Adrenal gland (tissue), 9 donors: ENCODE measurements at regions not wholly inside any gene's neighbourhood (a gene's known extent, or its start where the extent isn't known, plus 50 kb on each side); places are given as distances from the start of the nearest gene placed in this dataset.

Experiments
- DNase-seq, 7 donors: peaks; one replicate each; pipeline ENCODE4 v3.0.0-alpha.2; 2019 to 2020
- H3K27ac ChIP-seq, 5 donors: fragments of 200-600 bp; sonication (generic) in 4 of 5; 1 replicate in 3 of 5; 2 replicates in 2 of 5; pipeline versions ENCODE4 v1.5.1 to v1.8.0; 2016 to 2020; ENCODE audit warnings: mild to moderate bottlenecking in 1 of 5
- H3K27me3 ChIP-seq: fragments of 200-600 bp; 2 replicates; pipeline ENCODE4 v1.8.0; 2021
- H3K36me3 ChIP-seq, 2 donors: fragments of 200-600 bp; replicated peaks in 1 of 2; 1 replicate in 1 of 2; 2 replicates in 1 of 2; pipeline versions ENCODE4 v1.5.1 to v1.8.0; 2018 to 2022
- H3K4me1 ChIP-seq, 2 donors: fragments of 200-600 bp; replicated peaks in 1 of 2; 1 replicate in 1 of 2; 2 replicates in 1 of 2; pipeline versions ENCODE4 v1.5.1 to v1.8.0; 2018 to 2021
- H3K4me3 ChIP-seq, 4 donors: fragments of 200-600 bp; sonication (generic) in 3 of 4; one replicate each; pipeline ENCODE4 v1.5.1; 2016 to 2018
- H3K9me3 ChIP-seq, 3 donors: fragments of 200-600 bp; sonication (generic) in 1 of 3; replicated peaks in 1 of 3; 1 replicate in 2 of 3; 2 replicates in 1 of 3; pipeline versions ENCODE4 v1.5.1 to v1.8.0; 2016 to 2021
- POLR2A ChIP-seq, 2 donors: fragments of 450-650 bp; IDR thresholded peaks; one replicate each; pipeline ENCODE4 v1.6.1; 2017; ENCODE audit warnings: antibody characterized with exemption in 2 of 2, mild to moderate bottlenecking in 2 of 2, moderate library complexity in 1 of 2
- whole genome bisulfite sequencing, 4 donors: extraction: QIAGEN DNeasy Blood & Tissue Kit in 2 of 4; methylation state at CpG; one replicate each; pipeline versions ENCODE4 v1.1.5 to v1.1.7; 2013 to 2017; 5-methylcytosine and 5-hydroxymethylcytosine counted together
- intact Hi-C, 2 donors: fragments of 100-400 bp; cut with DNase I; formaldehyde crosslinking; loops; one replicate each; pipeline versions ENCODE4 v1.14.1 to v1.15.0; 2022 to 2023
- TF ChIP-seq, protein P1 (sequence below), 6 experiments: fragments of 450-650 bp in 4 of 6; fragments of 200-600 bp in 2 of 6; sonication (generic) in 1 of 6; IDR thresholded peaks; 1 replicate in 5 of 6; 2 replicates in 1 of 6; pipeline versions ENCODE4 v1.5.1 to v1.8.0; 2016 to 2021; ENCODE audit warnings: antibody characterized with exemption in 6 of 6, mild to moderate bottlenecking in 2 of 6, moderate library complexity in 1 of 6
- donor health status: healthy with polysubstance abuse.
- donor health status: Bipolar disorder and iron deficiency.
- donor health status: DM: yes; HTN: yes; CAD: no.
- donor health status: DM: no; HTN: no; CAD: no.
- donor health status: DM: no; HTN: no; CAD: no.

DNA sequence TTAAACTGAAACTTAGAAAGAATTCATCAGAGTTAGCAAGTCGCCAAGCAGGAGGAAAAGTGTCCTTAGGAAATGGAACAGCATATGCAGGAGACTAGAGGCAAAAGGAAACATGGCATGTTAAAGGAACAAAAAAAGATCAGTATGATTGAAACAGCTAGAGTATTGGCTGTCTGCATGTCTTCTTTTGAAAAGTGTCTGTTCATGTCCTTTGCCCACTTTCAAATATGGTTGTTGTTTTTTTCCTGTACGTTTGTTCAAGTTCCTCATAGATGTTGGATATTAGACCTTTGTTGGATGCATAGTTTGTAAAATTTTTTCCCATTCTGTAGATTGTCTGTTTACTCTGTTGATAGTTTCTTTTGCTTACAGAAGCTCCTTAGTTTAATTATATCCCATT lies 161.6 kb downstream of the NR4A2 start:
- Histone ChIP-seq H3K27ac (no peak overlapping the region), H3K36me3 (no peaks in the 10 kb centered on the region), H3K4me1 (no peaks in the 10 kb centered on the region), H3K27me3 (no peaks in the 10 kb centered on the region), H3K9me3 (no peaks in the 10 kb centered on the region), H3K4me3 (no peak overlapping the region)
- 31 to 52% (median 46%) methylated on average over 2 of the region's 2 CpGs for WGBS, 4 donors
- no peak for DNase-seq
- intact Hi-C loops, result no loop called here
- TF ChIP-seq, protein P1, sequence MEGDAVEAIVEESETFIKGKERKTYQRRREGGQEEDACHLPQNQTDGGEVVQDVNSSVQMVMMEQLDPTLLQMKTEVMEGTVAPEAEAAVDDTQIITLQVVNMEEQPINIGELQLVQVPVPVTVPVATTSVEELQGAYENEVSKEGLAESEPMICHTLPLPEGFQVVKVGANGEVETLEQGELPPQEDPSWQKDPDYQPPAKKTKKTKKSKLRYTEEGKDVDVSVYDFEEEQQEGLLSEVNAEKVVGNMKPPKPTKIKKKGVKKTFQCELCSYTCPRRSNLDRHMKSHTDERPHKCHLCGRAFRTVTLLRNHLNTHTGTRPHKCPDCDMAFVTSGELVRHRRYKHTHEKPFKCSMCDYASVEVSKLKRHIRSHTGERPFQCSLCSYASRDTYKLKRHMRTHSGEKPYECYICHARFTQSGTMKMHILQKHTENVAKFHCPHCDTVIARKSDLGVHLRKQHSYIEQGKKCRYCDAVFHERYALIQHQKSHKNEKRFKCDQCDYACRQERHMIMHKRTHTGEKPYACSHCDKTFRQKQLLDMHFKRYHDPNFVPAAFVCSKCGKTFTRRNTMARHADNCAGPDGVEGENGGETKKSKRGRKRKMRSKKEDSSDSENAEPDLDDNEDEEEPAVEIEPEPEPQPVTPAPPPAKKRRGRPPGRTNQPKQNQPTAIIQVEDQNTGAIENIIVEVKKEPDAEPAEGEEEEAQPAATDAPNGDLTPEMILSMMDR (IDR thresholded peaks at IDR 0.05), result no peak
- no peak for TF ChIP-seq POLR2A (IDR thresholded peaks at IDR 0.05)

DNA sequence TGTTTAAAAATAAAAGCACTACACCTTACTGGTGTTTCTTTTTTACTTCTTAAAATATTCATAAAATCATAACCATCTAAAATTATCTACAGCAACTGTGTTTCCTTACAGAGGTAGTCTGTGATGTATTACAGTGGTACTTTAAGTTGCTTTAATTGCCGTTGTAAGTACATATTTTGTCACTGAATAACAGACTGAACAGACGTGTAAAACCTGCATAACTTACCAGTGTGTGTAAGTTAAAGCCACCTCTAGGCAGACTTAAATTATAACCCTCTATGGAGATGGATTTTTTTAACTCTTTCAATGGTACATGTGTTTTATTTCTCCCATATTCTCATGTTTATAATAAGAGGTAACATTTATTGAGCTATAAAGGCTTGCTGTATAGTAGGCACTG lies 166.8 kb downstream of the NR4A2 start:
- intact Hi-C loops, result no loop called here
- Histone ChIP-seq H3K4me3 (no peak overlapping the region), H3K27ac (no peak overlapping the region), H3K4me1 (no peaks in the 10 kb centered on the region), H3K27me3 (peaks cover 8% of the 10 kb centered on the region), H3K36me3 (no peaks in the 10 kb centered on the region), H3K9me3 (no peaks in the 10 kb centered on the region)
- TF ChIP-seq POLR2A (IDR thresholded peaks at IDR 0.05), result no peak
- TF ChIP-seq, protein P1 (IDR thresholded peaks at IDR 0.05), result no peak
- DNase-seq, result no peak
- WGBS, 4 donors, result 57 to 71% (median 58%) methylated on average over 2 of the region's 2 CpGs

DNA sequence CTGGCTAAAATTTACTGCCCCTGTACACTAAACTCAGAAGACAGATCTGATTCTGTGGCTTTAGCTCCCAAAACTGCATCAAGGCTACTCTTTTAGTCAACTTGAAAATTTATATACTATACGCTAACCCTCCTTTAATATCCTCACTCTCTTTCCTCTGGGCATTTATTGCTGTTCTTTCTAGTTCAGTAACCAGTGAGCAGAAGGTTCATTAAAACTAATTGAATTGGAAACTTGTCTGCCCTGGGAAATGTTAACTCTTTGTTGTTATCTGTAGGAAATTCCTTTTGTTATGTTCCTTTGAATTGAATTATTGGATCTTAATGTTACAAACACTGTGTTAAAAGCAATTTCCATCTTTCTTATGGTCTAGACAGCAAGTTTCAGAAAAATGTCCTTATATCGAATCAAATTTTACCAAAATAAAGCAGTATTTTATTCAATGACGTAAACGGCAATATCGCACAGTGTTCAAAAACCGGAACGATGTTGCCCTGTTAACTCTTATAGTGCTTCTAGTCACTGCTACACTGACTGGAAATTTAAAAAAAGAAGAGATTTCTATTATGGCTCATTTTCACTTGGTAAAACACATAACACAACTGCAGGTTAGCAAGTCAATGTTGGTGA lies 168.3 kb downstream of the NR4A2 start:
- intact Hi-C loops, result no loop called here
- TF ChIP-seq, protein P1 (IDR thresholded peaks at IDR 0.05), result no peak
- TF ChIP-seq POLR2A (IDR thresholded peaks at IDR 0.05), result no peak
- DNase-seq, result no peak
- Histone ChIP-seq H3K27ac (no peak overlapping the region), H3K4me3 (no peak overlapping the region), H3K27me3 (peaks cover 8% of the 10 kb centered on the region), H3K36me3 (no peaks in the 10 kb centered on the region), H3K9me3 (no peaks in the 10 kb centered on the region), H3K4me1 (no peaks in the 10 kb centered on the region)
- WGBS, 4 donors, result 80 to 87% (median 83%) methylated on average over 7 of the region's 7 CpGs

DNA sequence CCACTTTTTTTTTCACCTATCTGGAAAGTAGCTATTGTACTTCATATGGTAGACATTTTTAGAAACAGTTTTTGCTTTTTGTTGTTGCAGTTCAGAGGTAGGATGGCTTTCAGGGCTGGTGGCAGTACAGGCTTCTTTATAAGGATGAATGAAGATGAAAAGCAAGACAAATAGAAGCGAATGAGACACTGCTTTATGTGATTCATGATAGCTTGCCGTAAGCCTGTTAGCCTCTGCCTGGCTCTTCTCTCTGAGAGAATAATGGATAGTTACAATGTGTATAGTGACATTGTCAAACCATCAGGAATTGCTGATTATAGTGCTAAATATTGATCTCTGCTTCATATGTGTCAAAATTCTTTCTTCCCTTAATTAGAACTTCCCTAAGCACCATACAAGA lies 173.7 kb downstream of the NR4A2 start:
- Histone ChIP-seq H3K4me1 (no peaks in the 10 kb centered on the region), H3K9me3 (no peaks in the 10 kb centered on the region), H3K4me3 (no peak overlapping the region), H3K27me3 (peaks cover 4% of the 10 kb centered on the region), H3K36me3 (no peaks in the 10 kb centered on the region), H3K27ac (no peak overlapping the region)
- WGBS, 4 donors, result 50 to 63% (median 58%) methylated on average over 2 of the region's 2 CpGs
- TF ChIP-seq POLR2A (IDR thresholded peaks at IDR 0.05), result no peak
- TF ChIP-seq, protein P1 (IDR thresholded peaks at IDR 0.05), result no peak
- no peak for DNase-seq
- intact Hi-C loops, result no loop called here
